Neuronal stem cell (in vitro differentiated cells): ENCODE measurements at regions not wholly inside any gene's neighbourhood (a gene's known extent, or its start where the extent isn't known, plus 50 kb on each side); places are given as distances from the start of the nearest gene placed in this dataset.
"Not testable (repeated sequence)": the region's sequence is repeated elsewhere in the genome, so short reads cannot be mapped to it uniquely, and the experiment has no call there.

Experiments used
- DNase-seq: peaks from one replicate; pipeline ENCODE4 v3.0.0-alpha.2; 2013; ENCODE audit warnings: low spot score
- H2AFZ ChIP-seq: one replicate; pipeline ENCODE4 v1.6.1; 2013; ENCODE audit warnings: mild to moderate bottlenecking, low read length, inconsistent platforms
- H2AK5ac ChIP-seq: 2 replicates; pipeline ENCODE4 v1.6.1; 2013; ENCODE audit warnings: low read depth, mild to moderate bottlenecking, inconsistent platforms, low read length, moderate library complexity, mixed read lengths
- H2BK120ac ChIP-seq: 2 replicates; pipeline ENCODE4 v1.6.1; 2013; ENCODE audit warnings: low read depth, mild to moderate bottlenecking, inconsistent platforms, low read length, moderate library complexity, mixed read lengths
- H2BK12ac ChIP-seq: one replicate; pipeline ENCODE4 v1.6.1; 2013; ENCODE audit warnings: low read length, inconsistent platforms
- H2BK15ac ChIP-seq: 2 replicates; pipeline ENCODE4 v1.6.1; 2013; ENCODE audit warnings: mild to moderate bottlenecking, low read length, inconsistent platforms, mixed read lengths
- H2BK5ac ChIP-seq: one replicate; pipeline ENCODE4 v1.6.1; 2013; ENCODE audit warnings: inconsistent platforms, mild to moderate bottlenecking, low read length, moderate library complexity
- H3K14ac ChIP-seq: one replicate; pipeline ENCODE4 v1.6.1; 2013; ENCODE audit warnings: low read length, inconsistent platforms
- H3K18ac ChIP-seq: 2 replicates; pipeline ENCODE4 v1.6.1; 2013; ENCODE audit warnings: low read length, inconsistent platforms
- H3K23ac ChIP-seq: 2 replicates; pipeline ENCODE4 v1.6.1; 2013; ENCODE audit warnings: low read depth, mild to moderate bottlenecking, mixed read lengths, low read length, inconsistent platforms; ENCODE audit not compliant: poor library complexity
- H3K27ac ChIP-seq: replicated peaks from 3 replicates; pipeline ENCODE4 v1.5.1; 2013; ENCODE audit warnings: low read length, inconsistent platforms
- H3K27me3 ChIP-seq, 3 experiments: 2 replicates each; pipeline ENCODE4 v1.6.1; 2013; ENCODE audit warnings: low read length in 3 of 3, mild to moderate bottlenecking in 2 of 3, inconsistent platforms in 1 of 3, low read depth in 1 of 3, mixed read lengths in 1 of 3, moderate library complexity in 1 of 3; ENCODE audit not compliant: control insufficient read depth in 3 of 3, insufficient read depth in 3 of 3
- H3K36me3 ChIP-seq, 2 donors: replicated peaks in 1 of 2; 2 replicates each; pipeline ENCODE4 v1.6.1; 2013; ENCODE audit warnings: low read length in 2 of 2; ENCODE audit not compliant: control insufficient read depth in 2 of 2, insufficient read depth in 2 of 2
- H3K4ac ChIP-seq: 2 replicates; pipeline ENCODE4 v1.6.1; 2013; ENCODE audit warnings: inconsistent platforms, mild to moderate bottlenecking, low read length, moderate library complexity
- H3K4me1 ChIP-seq, 2 donors: 1 replicate in 1 of 2; 2 replicates in 1 of 2; pipeline ENCODE4 v1.6.1; 2013; ENCODE audit warnings: low read length in 2 of 2, low read depth in 1 of 2; ENCODE audit not compliant: control insufficient read depth in 2 of 2, insufficient read depth in 1 of 2
- H3K4me2 ChIP-seq: one replicate; pipeline ENCODE4 v1.6.1; 2013; ENCODE audit warnings: mild to moderate bottlenecking, low read length, inconsistent platforms; ENCODE audit not compliant: insufficient read depth, poor library complexity, severe bottlenecking
- H3K4me3 ChIP-seq, 2 donors: 2 replicates each; pipeline ENCODE4 v1.5.1; 2013; ENCODE audit warnings: low read length in 2 of 2, mild to moderate bottlenecking in 2 of 2, inconsistent platforms in 1 of 2, moderate library complexity in 1 of 2
- H3K79me1 ChIP-seq: one replicate; pipeline ENCODE4 v1.6.1; 2013; ENCODE audit warnings: low read depth, mild to moderate bottlenecking, inconsistent platforms, low read length, moderate library complexity
- H3K9ac ChIP-seq: one replicate; pipeline ENCODE4 v1.6.1; 2013; ENCODE audit warnings: mild to moderate bottlenecking, low read depth, low read length, inconsistent platforms; ENCODE audit not compliant: poor library complexity
- H3K9me3 ChIP-seq, 2 donors: replicated peaks in 1 of 2; 2 replicates each; pipeline versions ENCODE3 to v1.6.1; 2013; ENCODE audit warnings: low read length in 2 of 2, mild to moderate bottlenecking in 2 of 2, inconsistent platforms in 1 of 2, low read depth in 1 of 2, mixed read lengths in 1 of 2, moderate library complexity in 1 of 2; ENCODE audit not compliant: control insufficient read depth in 2 of 2, insufficient read depth in 1 of 2
- H4K8ac ChIP-seq: one replicate; pipeline ENCODE4 v1.6.1; 2013; ENCODE audit warnings: low read depth, mild to moderate bottlenecking, inconsistent platforms, low read length, moderate library complexity
- H4K91ac ChIP-seq: one replicate; pipeline ENCODE4 v1.6.1; 2013; ENCODE audit warnings: low read length, low read depth, mild to moderate bottlenecking, inconsistent platforms; ENCODE audit not compliant: poor library complexity
- WGBS, 2 donors: extraction: QIAGEN DNeasy Blood & Tissue Kit; methylation state at CpG; one replicate each; pipeline ENCODE4 v1.1.7; 2013; ENCODE audit warnings: missing lambda C conversion rate in 2 of 2, mixed read lengths in 1 of 2; ENCODE audit not compliant: insufficient read length in 2 of 2, insufficient replicate concordance in 1 of 2; ENCODE audit errors: extremely low coverage in 2 of 2; 5-methylcytosine and 5-hydroxymethylcytosine counted together

GRCh38 chr12:5114436-5114835, 70.8 kb downstream of the KCNA5 start:
- Histone ChIP-seq H2BK120ac (no peak overlapping the region), H4K8ac (no peak overlapping the region), H2AK5ac (no peak overlapping the region), H3K14ac (no peak overlapping the region), H3K9me3 (no peaks in the 10 kb centered on the region), H2BK12ac (no peak overlapping the region), H3K18ac (no peak overlapping the region), H3K36me3 (no peaks in the 10 kb centered on the region), H3K4me1 (peaks cover 0 to 2% of the 10 kb centered on the region in 2 donors), H3K4ac (no peak overlapping the region), H2BK15ac (no peak overlapping the region), H4K91ac (no peak overlapping the region), H3K27ac (no peak overlapping the region), H2AFZ (no peak overlapping the region), H3K4me3 (no peak overlapping the region), H2BK5ac (no peak overlapping the region), H3K27me3 (no peaks in the 10 kb centered on the region), H3K79me1 (no peaks in the 10 kb centered on the region), H3K4me2 (no peak overlapping the region), H3K9ac (no peak overlapping the region), H3K23ac (no peak overlapping the region)
- WGBS, 2 donors, result no CpG with 5 or more reads among the region's 7 CpGs
- DNase-seq, result no peak

GRCh38 chr12:5121784-5122183, 78.1 kb downstream of the KCNA5 start:
- H3K4me2 ChIP-seq, H3K4ac ChIP-seq, H2BK120ac ChIP-seq, H3K18ac ChIP-seq, H2BK15ac ChIP-seq, H3K27me3 ChIP-seq, H2BK5ac ChIP-seq, H3K23ac ChIP-seq, H3K4me1 ChIP-seq, H4K8ac ChIP-seq, H3K36me3 ChIP-seq, H3K9me3 ChIP-seq, H4K91ac ChIP-seq, DNase-seq, H3K79me1 ChIP-seq, H2AK5ac ChIP-seq, H2AFZ ChIP-seq, H3K9ac ChIP-seq, H3K27ac ChIP-seq, H3K4me3 ChIP-seq, H2BK12ac ChIP-seq, H3K14ac ChIP-seq: not testable (repeated sequence)
- WGBS, 2 donors, result no CpG with 5 or more reads among the region's 20 CpGs

GRCh38 chr12:5122256-5122831, 78.7 kb downstream of the KCNA5 start:
- H2BK5ac ChIP-seq, H3K36me3 ChIP-seq, H2BK15ac ChIP-seq, H3K4me2 ChIP-seq, H4K91ac ChIP-seq, H2BK12ac ChIP-seq, H3K27me3 ChIP-seq, H2BK120ac ChIP-seq, H2AK5ac ChIP-seq, H3K79me1 ChIP-seq, H3K4me1 ChIP-seq, H3K27ac ChIP-seq, DNase-seq, H3K23ac ChIP-seq, H3K4ac ChIP-seq, H4K8ac ChIP-seq, H3K14ac ChIP-seq, H3K9me3 ChIP-seq, H2AFZ ChIP-seq, H3K18ac ChIP-seq, H3K9ac ChIP-seq, H3K4me3 ChIP-seq: not testable (repeated sequence)
- WGBS, 2 donors, result no CpG with 5 or more reads among the region's 14 CpGs

GRCh38 chr12:5123921-5124320, 80.2 kb downstream of the KCNA5 start:
- Histone ChIP-seq H3K36me3 (no peaks in the 10 kb centered on the region), H3K4me3 (no peak overlapping the region), H3K27ac (no peak overlapping the region), H2BK120ac (no peak overlapping the region), H2AFZ (no peak overlapping the region), H3K14ac (no peak overlapping the region), H3K27me3 (no peaks in the 10 kb centered on the region), H3K4me2 (no peak overlapping the region), H3K9ac (no peak overlapping the region), H3K79me1 (no peaks in the 10 kb centered on the region), H4K91ac (no peak overlapping the region), H2BK15ac (no peak overlapping the region), H4K8ac (no peak overlapping the region), H3K23ac (no peak overlapping the region), H3K4me1 (no peaks in the 10 kb centered on the region), H2BK5ac (no peak overlapping the region), H3K4ac (no peak overlapping the region), H2BK12ac (no peak overlapping the region), H2AK5ac (no peak overlapping the region), H3K9me3 (no peaks in the 10 kb centered on the region), H3K18ac (no peak overlapping the region)
- no CpG with 5 or more reads among the region's 2 CpGs for WGBS, 2 donors
- no peak for DNase-seq
